ENCODE measurements at regions not wholly inside any gene's neighbourhood (a gene's known extent, or its start where the extent isn't known, plus 50 kb on each side); places are given as distances from the start of the nearest gene placed in this dataset.

DNA sequence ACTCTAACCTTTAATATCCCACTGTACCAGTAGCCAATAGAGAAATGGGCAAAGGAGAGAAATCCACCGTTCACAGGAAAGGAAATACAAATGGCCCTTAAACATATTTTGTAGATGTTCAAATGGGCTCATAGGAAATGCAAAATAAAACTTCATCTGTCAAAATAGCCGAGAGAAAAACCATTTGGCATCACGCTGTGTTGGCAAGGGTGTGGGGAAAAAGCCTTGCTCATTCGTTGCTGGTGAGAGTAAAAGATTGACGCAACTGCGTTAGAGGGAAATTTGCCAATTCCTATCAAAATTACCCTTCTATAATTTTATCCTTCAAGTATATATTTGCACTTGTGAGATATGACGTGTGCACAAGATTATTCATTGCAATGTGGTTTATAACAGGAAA is 131.9 kb downstream of the EIF4E start:
- TF ChIP-seq, protein P1, sequence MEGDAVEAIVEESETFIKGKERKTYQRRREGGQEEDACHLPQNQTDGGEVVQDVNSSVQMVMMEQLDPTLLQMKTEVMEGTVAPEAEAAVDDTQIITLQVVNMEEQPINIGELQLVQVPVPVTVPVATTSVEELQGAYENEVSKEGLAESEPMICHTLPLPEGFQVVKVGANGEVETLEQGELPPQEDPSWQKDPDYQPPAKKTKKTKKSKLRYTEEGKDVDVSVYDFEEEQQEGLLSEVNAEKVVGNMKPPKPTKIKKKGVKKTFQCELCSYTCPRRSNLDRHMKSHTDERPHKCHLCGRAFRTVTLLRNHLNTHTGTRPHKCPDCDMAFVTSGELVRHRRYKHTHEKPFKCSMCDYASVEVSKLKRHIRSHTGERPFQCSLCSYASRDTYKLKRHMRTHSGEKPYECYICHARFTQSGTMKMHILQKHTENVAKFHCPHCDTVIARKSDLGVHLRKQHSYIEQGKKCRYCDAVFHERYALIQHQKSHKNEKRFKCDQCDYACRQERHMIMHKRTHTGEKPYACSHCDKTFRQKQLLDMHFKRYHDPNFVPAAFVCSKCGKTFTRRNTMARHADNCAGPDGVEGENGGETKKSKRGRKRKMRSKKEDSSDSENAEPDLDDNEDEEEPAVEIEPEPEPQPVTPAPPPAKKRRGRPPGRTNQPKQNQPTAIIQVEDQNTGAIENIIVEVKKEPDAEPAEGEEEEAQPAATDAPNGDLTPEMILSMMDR (optimal IDR thresholded peaks at IDR 0.05 in 1 of 3, IDR thresholded peaks at IDR 0.05 in 1 of 3, conservative IDR thresholded peaks at IDR 0.05 in 1 of 3; ENCODE audit: extremely low read depth in 1 of 3, insufficient read depth in 2 of 3, low read length in 3 of 3) = no peak
- TF ChIP-seq EZH2 (IDR thresholded peaks at IDR 0.05; ENCODE audit: low read length) = no peak
